Fibroblast of mammary gland (primary cell): ENCODE measurements at regions not wholly inside any gene's neighbourhood (a gene's known extent, or its start where the extent isn't known, plus 50 kb on each side); places are given as distances from the start of the nearest gene placed in this dataset.
A peak's percentile ranks its signal among the peaks of the same experiment; 100 is the strongest.

Experiments used
- DNase-seq: peaks from one replicate; pipeline ENCODE4 v3.0.0-alpha.2; 2010; ENCODE audit warnings: low read depth
- H3K4me3 ChIP-seq: 2 replicates; pipeline ENCODE4 v1.5.1; 2011; ENCODE audit warnings: low read depth, mild to moderate bottlenecking, low read length, moderate library complexity; ENCODE audit not compliant: control insufficient read depth
- CTCF ChIP-seq: conservative IDR thresholded peaks from 2 replicates; pipeline ENCODE4 v1.5.1; 2011; ENCODE audit warnings: low read depth, low read length, inconsistent platforms; ENCODE audit not compliant: control insufficient read depth, insufficient read depth

DNA sequence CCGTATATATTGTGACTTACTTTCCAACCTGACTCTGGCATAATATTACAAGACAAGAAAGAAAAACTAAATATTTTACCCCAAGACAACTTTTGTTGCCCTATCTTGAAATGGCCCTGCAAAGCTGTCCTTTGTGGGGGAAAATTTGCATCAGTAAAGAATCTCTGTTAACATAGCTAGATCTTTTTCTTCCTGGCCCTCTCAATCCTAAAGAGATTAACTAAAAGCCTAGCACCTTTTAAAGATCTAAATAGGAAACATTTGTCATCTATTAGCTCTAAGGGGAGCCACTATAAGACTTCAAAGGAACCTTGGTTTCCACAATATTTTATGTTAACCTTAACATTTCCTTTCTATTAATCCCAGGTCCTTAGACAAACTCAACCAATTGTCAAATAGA lies 199.0 kb upstream of the SLITRK3 start:
- no peak for TF ChIP-seq CTCF
- no peak overlapping the region for H3K4me3 ChIP-seq
- DNase-seq: no peak

GRCh38 chr3:165393461-165393860 lies 197.3 kb upstream of the SLITRK3 start:
- H3K4me3 ChIP-seq: no peak overlapping the region
- DNase-seq: no peak
- TF ChIP-seq CTCF: no peak

- no peak for TF ChIP-seq CTCF
- no peak for DNase-seq
Measured at GRCh38 chr3:165390166-165390565, 194.0 kb upstream of the SLITRK3 start.

DNA sequence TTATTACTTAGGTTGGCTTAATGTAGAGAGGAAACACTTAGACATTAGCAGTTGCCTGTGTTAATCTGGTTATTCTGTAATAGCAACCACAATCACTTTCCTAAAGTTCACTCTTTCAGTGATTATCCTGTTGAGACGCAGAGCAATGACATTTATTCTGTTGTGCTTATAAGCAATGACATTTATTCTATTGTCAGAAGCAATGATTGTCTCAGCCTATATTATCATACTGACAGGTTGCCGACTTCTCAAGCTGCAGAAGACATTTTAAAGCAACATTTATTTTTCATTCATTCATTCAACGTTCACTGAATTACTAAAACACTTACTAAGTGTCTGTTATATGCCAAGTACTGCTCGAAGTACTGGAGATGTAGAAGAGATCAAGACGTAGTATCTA lies 193.5 kb upstream of the SLITRK3 start:
- TF ChIP-seq CTCF: no peak
- no peak for DNase-seq
- no peak overlapping the region for H3K4me3 ChIP-seq

More at GRCh38 chr3:165390166-165390565, 194.0 kb upstream of the SLITRK3 start:
- H3K4me3 ChIP-seq: no peak overlapping the region

DNA sequence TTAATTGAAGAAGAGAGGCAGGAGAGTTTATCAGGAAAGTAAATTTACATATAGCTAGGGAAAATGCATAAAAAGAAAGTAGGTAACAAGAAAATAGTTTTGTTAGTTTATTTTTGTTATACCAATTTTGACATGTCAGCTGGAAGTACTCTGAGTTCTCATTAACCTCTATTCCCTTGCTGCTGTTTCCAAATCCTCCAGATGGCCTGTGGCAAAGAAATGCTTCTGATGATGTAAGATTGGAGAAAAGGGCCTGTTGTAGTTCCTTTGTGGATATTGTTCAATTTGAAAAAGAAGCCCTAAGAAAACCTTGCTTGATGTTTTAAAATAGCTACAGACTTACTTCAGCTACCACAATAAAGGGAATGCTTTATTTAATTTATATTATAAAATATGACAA lies 192.9 kb upstream of the SLITRK3 start:
- DNase-seq: peak; percentile 25
- H3K4me3 ChIP-seq: no peak overlapping the region
- no peak for TF ChIP-seq CTCF

- TF ChIP-seq CTCF: no peak
- H3K4me3 ChIP-seq: no peak overlapping the region
- peak; percentile 1 for DNase-seq
Measured at GRCh38 chr3:165383381-165383780, 187.2 kb upstream of the SLITRK3 start.

DNA sequence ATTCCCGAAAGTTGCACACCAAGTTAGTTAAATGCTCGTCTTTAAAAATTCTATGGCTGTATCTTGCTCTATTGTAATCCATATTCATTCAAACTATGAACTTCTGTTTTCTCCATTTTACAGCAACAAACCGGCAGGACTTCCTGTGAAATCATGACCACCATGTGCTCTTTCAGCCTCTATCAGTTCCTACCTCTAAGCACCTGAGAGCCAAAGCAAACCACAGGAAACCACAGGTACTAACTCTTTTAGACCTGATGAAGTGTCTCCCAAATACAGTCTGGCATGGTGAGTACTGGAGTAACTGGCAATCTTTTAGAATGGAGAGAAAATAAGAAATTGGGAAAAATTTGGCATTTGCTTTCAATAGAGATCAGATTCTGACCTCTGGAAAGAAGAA lies 186.5 kb upstream of the SLITRK3 start:
- TF ChIP-seq CTCF: no peak
- DNase-seq: no peak
- H3K4me3 ChIP-seq: no peak overlapping the region
